ENCODE measurements at regions not wholly inside any gene's neighbourhood (a gene's known extent, or its start where the extent isn't known, plus 50 kb on each side); places are given as distances from the start of the nearest gene placed in this dataset.

DNA sequence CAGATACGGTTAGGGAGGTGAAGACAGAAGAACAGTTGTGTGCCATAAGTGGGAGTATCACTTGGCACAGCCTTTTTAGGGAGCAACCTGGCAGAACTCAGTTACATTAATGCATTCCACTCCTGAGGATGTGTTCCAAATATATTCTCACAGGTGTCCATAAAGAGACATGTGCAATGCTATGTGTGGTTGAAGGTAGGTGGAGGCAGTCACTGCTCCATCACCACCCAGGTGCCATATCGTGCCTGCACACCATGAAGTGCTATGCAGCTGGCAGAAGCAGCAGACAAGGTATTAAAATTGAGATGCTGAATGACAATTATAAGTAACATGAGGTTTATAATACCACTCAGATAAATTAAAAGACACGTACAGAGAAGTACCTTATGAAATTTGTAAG is 248.0 kb upstream of the SFRP2 start:
- ChIA-PET POLR2A (no interaction called here), CTCF (no interaction called here)
- intact Hi-C loops (cut with micrococcal nuclease): no loop called here
- Mint-ChIP-seq H3K27me3 (ENCODE audit: insufficient read depth, unreplicated experiment) (no peaks in the 10 kb centered on the region), H3K4me3 (ENCODE audit: unreplicated experiment) (no peak overlapping the region), H3K4me1 (ENCODE audit: insufficient read depth, unreplicated experiment) (no peaks in the 10 kb centered on the region), H3K9me3 (ENCODE audit: unreplicated experiment) (no peaks in the 10 kb centered on the region), H3K27ac (ENCODE audit: low read depth, unreplicated experiment) (no peak overlapping the region), H3K36me3 (ENCODE audit: insufficient read depth, unreplicated experiment) (no peaks in the 10 kb centered on the region)
- no peak for DNase-seq (ENCODE audit: unreplicated experiment)
- no peak for TF ChIP-seq CTCF (IDR thresholded peaks at IDR 0.05; ENCODE audit: unreplicated experiment)
- BruUV-seq (replicated peaks): no TSS peak

DNA sequence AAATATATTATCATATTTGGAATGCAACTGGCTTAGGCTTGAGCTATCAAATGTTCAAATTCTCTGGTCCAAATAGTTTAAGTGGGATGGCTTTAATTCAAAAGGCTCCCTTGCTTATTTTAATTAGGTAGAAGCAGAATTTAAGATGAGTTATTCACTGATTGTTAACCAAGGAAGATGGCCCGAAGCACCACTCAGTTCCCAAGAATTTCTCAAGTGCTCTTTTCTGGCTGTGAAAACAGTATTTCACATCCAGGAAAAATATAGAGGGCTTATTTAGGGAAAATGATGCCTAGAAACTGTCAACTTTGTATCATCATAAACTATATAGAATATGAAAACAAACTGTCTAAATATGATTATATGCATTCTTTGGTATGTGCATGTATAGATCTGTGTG is 246.5 kb upstream of the SFRP2 start:
- Mint-ChIP-seq H3K4me1 (ENCODE audit: insufficient read depth, unreplicated experiment) (no peaks in the 10 kb centered on the region), H3K36me3 (ENCODE audit: insufficient read depth, unreplicated experiment) (no peaks in the 10 kb centered on the region), H3K27me3 (ENCODE audit: insufficient read depth, unreplicated experiment) (no peaks in the 10 kb centered on the region), H3K4me3 (ENCODE audit: unreplicated experiment) (no peak overlapping the region), H3K9me3 (ENCODE audit: unreplicated experiment) (no peaks in the 10 kb centered on the region), H3K27ac (ENCODE audit: low read depth, unreplicated experiment) (no peak overlapping the region)
- ChIA-PET CTCF (interaction anchor here (0.5 kb wide), 1 partner anchor 13 kb away, joined by 3 read pairs; no protein-coding TSS in a partner anchor), POLR2A (interaction anchor here (0.7 kb wide), 2 partner anchors 8 to 264 kb away, joined by 3 to 4 read pairs; no protein-coding TSS in a partner anchor)
- intact Hi-C loops (cut with micrococcal nuclease): no loop called here
- TF ChIP-seq CTCF (IDR thresholded peaks at IDR 0.05; ENCODE audit: unreplicated experiment): no peak
- no peak for DNase-seq (ENCODE audit: unreplicated experiment)
- BruUV-seq (replicated peaks): no TSS peak

- Mint-ChIP-seq H3K4me3 (ENCODE audit: unreplicated experiment) (no peak overlapping the region), H3K27me3 (ENCODE audit: insufficient read depth, unreplicated experiment) (no peaks in the 10 kb centered on the region), H3K4me1 (ENCODE audit: insufficient read depth, unreplicated experiment) (no peaks in the 10 kb centered on the region), H3K9me3 (ENCODE audit: unreplicated experiment) (no peaks in the 10 kb centered on the region), H3K27ac (ENCODE audit: low read depth, unreplicated experiment) (no peak overlapping the region), H3K36me3 (ENCODE audit: insufficient read depth, unreplicated experiment) (no peaks in the 10 kb centered on the region)
- no peak for TF ChIP-seq CTCF (IDR thresholded peaks at IDR 0.05; ENCODE audit: unreplicated experiment)
- no TSS peak for BruUV-seq (replicated peaks)
- ChIA-PET CTCF (interaction anchor here (0.6 to 1.1 kb wide), 3 partner anchors 20 to 50 kb away, joined by 3 to 4 read pairs (median 4); no protein-coding TSS in a partner anchor), POLR2A (no interaction called here)
- intact Hi-C loops (cut with micrococcal nuclease): no loop called here
- no peak for DNase-seq (ENCODE audit: unreplicated experiment)
These were observed 245.0 kb upstream of the SFRP2 start for GRCh38 chr4:154033921-154034320.

GRCh38 chr4:154032914-154033313 is 244.0 kb upstream of the SFRP2 start:
- Mint-ChIP-seq H3K4me1 (ENCODE audit: insufficient read depth, unreplicated experiment) (no peaks in the 10 kb centered on the region), H3K4me3 (ENCODE audit: unreplicated experiment) (no peak overlapping the region), H3K36me3 (ENCODE audit: insufficient read depth, unreplicated experiment) (no peaks in the 10 kb centered on the region), H3K27me3 (ENCODE audit: insufficient read depth, unreplicated experiment) (no peaks in the 10 kb centered on the region), H3K27ac (ENCODE audit: low read depth, unreplicated experiment) (no peak overlapping the region), H3K9me3 (ENCODE audit: unreplicated experiment) (no peaks in the 10 kb centered on the region)
- ChIA-PET CTCF (interaction anchor here (0.7 kb wide), 1 partner anchor 109 kb away, joined by 3 read pairs; no protein-coding TSS in a partner anchor), POLR2A (no interaction called here)
- intact Hi-C loops (cut with micrococcal nuclease): no loop called here
- no peak for DNase-seq (ENCODE audit: unreplicated experiment)
- no peak for TF ChIP-seq CTCF (IDR thresholded peaks at IDR 0.05; ENCODE audit: unreplicated experiment)
- BruUV-seq (replicated peaks): no TSS peak
